ENCODE measurements at regions not wholly inside any gene's neighbourhood (a gene's known extent, or its start where the extent isn't known, plus 50 kb on each side); places are given as distances from the start of the nearest gene placed in this dataset.
"Not testable (repeated sequence)": the region's sequence is repeated elsewhere in the genome, so short reads cannot be mapped to it uniquely, and the experiment has no call there.

- not testable (repeated sequence) for H3K36me3 ChIP-seq (ENCODE audit: control insufficient read depth in 1 of 2, insufficient read depth in 2 of 2, low read length in 2 of 2); H3K4me3 ChIP-seq (ENCODE audit: low read depth in 1 of 2, low read length in 2 of 2); H3K27me3 ChIP-seq (ENCODE audit: low read depth, low read length); H3K27ac ChIP-seq (ENCODE audit: low read length); H3K9me3 ChIP-seq (ENCODE audit: control insufficient read depth in 1 of 2, low read length in 2 of 2)
- peaks cover 25 to 26% of the 10 kb centered on the region in 2 donors for H3K4me1 ChIP-seq (ENCODE audit: control insufficient read depth in 1 of 2, insufficient read depth in 2 of 2, low read length in 2 of 2)
These were observed 60.5 kb upstream of the FMOD start for GRCh38 chr1:203411431-203411830.

GRCh38 chr1:203419558-203419957 lies 56.0 kb upstream of the PRELP start:
- no peaks in the 10 kb centered on the region for H3K9me3 ChIP-seq (ENCODE audit: control insufficient read depth in 1 of 2, low read length in 2 of 2)
- H3K4me3 ChIP-seq (ENCODE audit: low read depth in 1 of 2, low read length in 2 of 2): no peak overlapping the region
- H3K36me3 ChIP-seq (ENCODE audit: control insufficient read depth in 1 of 2, insufficient read depth in 2 of 2, low read length in 2 of 2): no peaks in the 10 kb centered on the region
- no peaks in the 10 kb centered on the region for H3K4me1 ChIP-seq (ENCODE audit: control insufficient read depth in 1 of 2, insufficient read depth in 2 of 2, low read length in 2 of 2)
- no peaks in the 10 kb centered on the region for H3K27me3 ChIP-seq (ENCODE audit: low read depth, low read length)
- no peak overlapping the region for H3K27ac ChIP-seq (ENCODE audit: low read length)

GRCh38 chr1:203420263-203420662 lies 55.3 kb upstream of the PRELP start:
- Histone ChIP-seq H3K36me3 (ENCODE audit: control insufficient read depth in 1 of 2, insufficient read depth in 2 of 2, low read length in 2 of 2) (no peaks in the 10 kb centered on the region), H3K4me3 (ENCODE audit: low read depth in 1 of 2, low read length in 2 of 2) (no peak overlapping the region), H3K27ac (ENCODE audit: low read length) (no peak overlapping the region), H3K9me3 (ENCODE audit: control insufficient read depth in 1 of 2, low read length in 2 of 2) (no peaks in the 10 kb centered on the region), H3K27me3 (ENCODE audit: low read depth, low read length) (no peaks in the 10 kb centered on the region), H3K4me1 (ENCODE audit: control insufficient read depth in 1 of 2, insufficient read depth in 2 of 2, low read length in 2 of 2) (peaks cover 4 to 7% of the 10 kb centered on the region in 2 donors)

GRCh38 chr1:203421246-203421645 lies 54.4 kb upstream of the PRELP start:
- no peaks in the 10 kb centered on the region for H3K9me3 ChIP-seq (ENCODE audit: control insufficient read depth in 1 of 2, low read length in 2 of 2)

GRCh38 chr1:203422116-203422515 lies 53.5 kb upstream of the PRELP start:
- no peaks in the 10 kb centered on the region for H3K36me3 ChIP-seq (ENCODE audit: control insufficient read depth in 1 of 2, insufficient read depth in 2 of 2, low read length in 2 of 2)
- H3K4me3 ChIP-seq (ENCODE audit: low read depth in 1 of 2, low read length in 2 of 2): no peak overlapping the region
- peaks cover 16 to 17% of the 10 kb centered on the region in 2 donors for H3K4me1 ChIP-seq (ENCODE audit: control insufficient read depth in 1 of 2, insufficient read depth in 2 of 2, low read length in 2 of 2)
- no peaks in the 10 kb centered on the region for H3K27me3 ChIP-seq (ENCODE audit: low read depth, low read length)
- no peaks in the 10 kb centered on the region for H3K9me3 ChIP-seq (ENCODE audit: control insufficient read depth in 1 of 2, low read length in 2 of 2)
- H3K27ac ChIP-seq (ENCODE audit: low read length): no peak overlapping the region

More at GRCh38 chr1:203421246-203421645, 54.4 kb upstream of the PRELP start:
- Histone ChIP-seq H3K27me3 (ENCODE audit: low read depth, low read length) (no peaks in the 10 kb centered on the region), H3K27ac (ENCODE audit: low read length) (no peak overlapping the region), H3K36me3 (ENCODE audit: control insufficient read depth in 1 of 2, insufficient read depth in 2 of 2, low read length in 2 of 2) (no peaks in the 10 kb centered on the region), H3K4me3 (ENCODE audit: low read depth in 1 of 2, low read length in 2 of 2) (no peak overlapping the region), H3K4me1 (ENCODE audit: control insufficient read depth in 1 of 2, insufficient read depth in 2 of 2, low read length in 2 of 2) (peaks cover 13 to 16% of the 10 kb centered on the region in 2 donors)

GRCh38 chr1:203422656-203423055 lies 53.0 kb upstream of the PRELP start:
- peaks cover 16 to 17% of the 10 kb centered on the region in 2 donors for H3K4me1 ChIP-seq (ENCODE audit: control insufficient read depth in 1 of 2, insufficient read depth in 2 of 2, low read length in 2 of 2)
- H3K9me3 ChIP-seq (ENCODE audit: control insufficient read depth in 1 of 2, low read length in 2 of 2): no peaks in the 10 kb centered on the region
- H3K27me3 ChIP-seq (ENCODE audit: low read depth, low read length): no peaks in the 10 kb centered on the region
- H3K36me3 ChIP-seq (ENCODE audit: control insufficient read depth in 1 of 2, insufficient read depth in 2 of 2, low read length in 2 of 2): no peaks in the 10 kb centered on the region
- no peak overlapping the region for H3K27ac ChIP-seq (ENCODE audit: low read length)
- H3K4me3 ChIP-seq (ENCODE audit: low read depth in 1 of 2, low read length in 2 of 2): no peak overlapping the region

GRCh38 chr1:203424285-203424684 lies 51.3 kb upstream of the PRELP start:
- H3K9me3 ChIP-seq (ENCODE audit: control insufficient read depth in 1 of 2, low read length in 2 of 2): no peaks in the 10 kb centered on the region
- H3K36me3 ChIP-seq (ENCODE audit: control insufficient read depth in 1 of 2, insufficient read depth in 2 of 2, low read length in 2 of 2): no peaks in the 10 kb centered on the region
- H3K27ac ChIP-seq (ENCODE audit: low read length): no peak overlapping the region
- H3K4me1 ChIP-seq (ENCODE audit: control insufficient read depth in 1 of 2, insufficient read depth in 2 of 2, low read length in 2 of 2): peaks cover 16 to 17% of the 10 kb centered on the region in 2 donors
- H3K27me3 ChIP-seq (ENCODE audit: low read depth, low read length): no peaks in the 10 kb centered on the region
- no peak overlapping the region for H3K4me3 ChIP-seq (ENCODE audit: low read depth in 1 of 2, low read length in 2 of 2)

- no peaks in the 10 kb centered on the region for H3K27me3 ChIP-seq (ENCODE audit: low read depth, low read length)
- H3K4me3 ChIP-seq (ENCODE audit: low read depth in 1 of 2, low read length in 2 of 2): no peak overlapping the region
- peaks cover 16 to 17% of the 10 kb centered on the region in 2 donors for H3K4me1 ChIP-seq (ENCODE audit: control insufficient read depth in 1 of 2, insufficient read depth in 2 of 2, low read length in 2 of 2)
- peak overlapping the region; percentile 83 for H3K27ac ChIP-seq (ENCODE audit: low read length)
- no peaks in the 10 kb centered on the region for H3K36me3 ChIP-seq (ENCODE audit: control insufficient read depth in 1 of 2, insufficient read depth in 2 of 2, low read length in 2 of 2)
- H3K9me3 ChIP-seq (ENCODE audit: control insufficient read depth in 1 of 2, low read length in 2 of 2): no peaks in the 10 kb centered on the region
These were observed 50.5 kb upstream of the PRELP start for GRCh38 chr1:203424861-203425662.

- no peaks in the 10 kb centered on the region for H3K27me3 ChIP-seq (ENCODE audit: low read depth, low read length)
- peak overlapping the region in 1 of 2 donors; percentile 27 for H3K4me3 ChIP-seq (ENCODE audit: low read depth in 1 of 2, low read length in 2 of 2)
- H3K4me1 ChIP-seq (ENCODE audit: control insufficient read depth in 1 of 2, insufficient read depth in 2 of 2, low read length in 2 of 2): peaks cover 16 to 17% of the 10 kb centered on the region in 2 donors
- H3K9me3 ChIP-seq (ENCODE audit: control insufficient read depth in 1 of 2, low read length in 2 of 2): no peaks in the 10 kb centered on the region
- H3K36me3 ChIP-seq (ENCODE audit: control insufficient read depth in 1 of 2, insufficient read depth in 2 of 2, low read length in 2 of 2): no peaks in the 10 kb centered on the region
- peak overlapping the region; percentile 83 for H3K27ac ChIP-seq (ENCODE audit: low read length)
These were observed 50.0 kb upstream of the PRELP start for GRCh38 chr1:203425663-203425975.
